GM19239 (cell line): ENCODE measurements at regions not wholly inside any gene's neighbourhood (a gene's known extent, or its start where the extent isn't known, plus 50 kb on each side); places are given as distances from the start of the nearest gene placed in this dataset.

ENCODE experiments used
- DNase-seq: peaks from one replicate; pipeline ENCODE4 v3.0.0; 2011; ENCODE audit warnings: low spot score; ENCODE audit not compliant: insufficient read length
- FAIRE-seq: peaks from 2 replicates; lab custom pipeline; 2011; peaks lifted over from hg19 to GRCh38; lab: Jason Lieb, UNC

DNA sequence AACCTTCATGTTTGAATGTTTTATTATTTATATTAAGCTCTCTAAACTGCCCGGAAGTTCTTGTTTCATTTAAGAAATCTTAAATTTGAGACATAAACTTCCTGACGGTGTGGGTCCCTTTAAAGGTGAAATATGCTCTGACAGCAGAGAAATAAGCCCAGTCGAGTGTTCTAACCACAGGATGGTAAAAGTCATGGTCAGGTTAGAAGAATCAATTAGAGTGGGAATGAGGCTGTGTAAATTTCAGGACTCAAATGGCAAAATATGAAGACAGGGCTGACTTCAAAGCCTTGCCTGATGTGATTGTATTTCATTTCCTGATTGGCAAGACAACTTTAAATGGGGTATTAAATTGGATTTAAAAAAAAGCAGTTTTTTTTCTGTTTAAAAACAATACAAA lies 432.9 kb upstream of the BRINP1 start:
- no peak for FAIRE-seq

DNA sequence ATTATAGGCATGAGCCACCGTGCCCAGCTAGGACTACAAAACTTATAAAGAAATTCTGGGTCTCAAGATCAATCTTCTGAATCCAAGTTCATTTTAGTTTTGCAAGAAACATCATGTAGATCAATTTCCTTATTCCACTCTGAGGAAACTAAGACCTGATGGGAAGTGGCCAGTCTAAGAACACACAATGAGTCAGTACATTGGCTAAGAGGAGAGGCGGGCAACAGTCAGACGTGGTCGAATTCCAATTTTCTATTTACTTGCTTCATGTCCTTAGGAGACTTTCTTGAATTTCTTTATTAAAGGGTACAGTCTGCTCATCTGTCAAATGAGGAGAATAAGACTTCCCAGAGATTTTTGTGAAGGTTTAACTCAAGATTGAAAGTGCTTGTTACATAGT lies 432.1 kb upstream of the BRINP1 start:
- no peak for FAIRE-seq
- no peak for DNase-seq

More for the DNA sequence above, 432.9 kb upstream of the BRINP1 start:
- DNase-seq: no peak

DNA sequence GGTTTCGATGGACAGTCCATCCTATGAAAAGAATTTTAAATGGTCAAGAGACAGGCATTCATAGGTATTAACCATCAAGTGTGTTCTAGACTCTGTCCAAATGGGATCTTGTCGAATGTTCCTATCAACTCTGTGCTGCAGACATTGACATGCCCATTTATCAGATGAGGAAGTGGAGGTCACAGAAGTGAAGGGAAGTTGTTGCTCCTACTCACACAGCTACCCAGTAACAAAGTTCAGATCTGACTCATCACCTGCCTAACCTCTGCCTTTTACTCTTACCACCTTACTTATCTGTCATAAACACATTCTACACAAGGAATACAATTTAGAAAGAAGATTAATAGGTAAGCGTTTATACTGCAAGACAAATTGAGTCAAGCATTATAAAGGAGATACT lies 426.2 kb upstream of the BRINP1 start:
- FAIRE-seq: no peak
- no peak for DNase-seq

DNA sequence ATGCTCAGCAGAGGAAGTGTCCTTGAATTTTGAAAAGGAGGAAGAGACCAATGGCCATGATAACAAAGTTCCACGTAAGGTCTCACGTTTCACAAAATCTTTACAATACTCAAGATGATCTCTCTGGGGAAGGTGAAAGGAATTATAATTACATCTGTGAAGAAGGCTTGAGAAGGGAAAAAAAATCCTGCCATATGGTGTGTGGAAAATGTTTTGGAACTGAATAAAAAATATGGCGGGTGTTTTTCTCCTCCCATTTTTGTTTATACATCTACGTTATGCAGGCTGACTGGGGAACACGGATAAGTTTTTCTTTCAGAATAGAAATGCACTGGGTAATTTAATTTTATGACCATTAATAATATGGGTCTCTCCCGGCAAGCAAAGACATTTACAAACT lies 425.6 kb upstream of the BRINP1 start:
- DNase-seq (no peak), FAIRE-seq (no peak)

DNA sequence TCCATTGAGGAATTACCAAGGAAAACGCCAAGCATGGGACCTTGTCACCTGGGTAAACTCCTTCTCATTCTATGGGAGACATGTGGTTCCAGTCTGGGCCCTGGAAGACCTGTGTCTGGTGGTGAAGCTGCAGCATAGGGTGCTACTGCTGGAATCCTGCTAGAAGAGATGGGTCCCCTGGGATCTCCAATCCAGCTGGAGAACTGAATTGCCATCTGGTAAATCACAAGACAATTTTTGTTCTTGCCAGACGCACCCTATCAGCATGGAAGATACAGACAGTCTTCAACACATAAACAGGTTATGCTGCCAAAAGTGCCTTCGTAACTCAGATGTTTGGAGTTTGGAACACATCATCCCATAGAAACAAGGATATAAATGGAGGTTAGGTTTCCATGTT lies 424.0 kb upstream of the BRINP1 start:
- no peak for FAIRE-seq
- DNase-seq: no peak

DNA sequence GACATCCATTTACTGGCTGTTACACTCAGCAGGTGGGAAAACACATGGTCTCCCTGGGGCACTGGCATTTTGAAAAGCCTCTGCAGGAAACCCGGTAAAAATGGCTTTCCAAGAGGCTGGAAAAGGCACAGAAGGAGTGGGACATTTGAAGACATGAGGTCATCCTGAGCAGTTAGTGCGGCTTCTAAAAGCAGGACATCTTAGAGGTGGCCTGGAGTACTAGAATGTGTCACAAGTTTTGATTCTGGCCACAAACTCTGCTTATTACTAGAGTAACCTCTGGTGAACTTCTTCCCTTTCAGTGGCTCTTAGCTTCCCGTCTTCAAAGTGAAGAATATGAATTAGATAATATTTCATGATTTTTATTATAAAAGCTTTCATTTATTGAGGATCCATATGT lies 423.0 kb upstream of the BRINP1 start:
- FAIRE-seq (no peak), DNase-seq (no peak)

DNA sequence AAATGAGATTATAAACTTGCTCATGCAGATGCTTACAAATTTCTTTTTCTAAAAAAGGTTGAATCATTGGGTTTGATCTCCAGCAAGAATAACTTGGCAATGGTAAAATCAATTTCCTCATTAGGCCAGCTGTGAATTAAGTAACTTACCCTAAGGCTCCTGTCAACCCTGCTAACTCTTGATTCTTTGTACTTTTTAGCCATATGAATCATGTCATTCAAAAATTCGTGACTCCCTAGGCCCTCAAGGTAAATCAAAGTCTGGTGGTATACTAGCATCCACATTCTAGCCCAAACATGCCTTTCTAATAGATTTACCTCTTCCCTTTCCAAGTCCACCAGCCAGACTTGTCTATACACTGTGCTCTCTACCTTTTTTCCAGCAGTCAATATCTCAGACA lies 420.8 kb upstream of the BRINP1 start:
- DNase-seq (no peak), FAIRE-seq (no peak)

DNA sequence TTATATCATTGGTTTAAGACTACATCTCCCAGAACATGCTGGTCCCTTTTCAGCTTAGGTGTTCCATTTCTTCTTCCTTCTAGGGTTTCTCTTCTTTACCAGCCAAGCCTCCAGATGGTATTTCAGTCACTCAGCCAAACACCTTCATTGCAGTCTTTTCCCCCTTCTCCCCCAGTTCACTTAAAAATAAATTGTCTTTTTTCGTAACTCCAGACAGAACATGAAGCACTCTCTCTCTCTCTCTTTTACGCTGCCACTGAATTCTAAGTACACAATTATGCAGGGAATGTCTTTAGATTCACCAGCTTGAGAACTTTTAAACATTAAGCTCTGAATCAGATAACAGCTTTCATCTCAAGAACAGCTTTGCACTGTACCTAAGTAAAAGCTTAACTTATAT lies 419.7 kb upstream of the BRINP1 start:
- FAIRE-seq: no peak
- no peak for DNase-seq

DNA sequence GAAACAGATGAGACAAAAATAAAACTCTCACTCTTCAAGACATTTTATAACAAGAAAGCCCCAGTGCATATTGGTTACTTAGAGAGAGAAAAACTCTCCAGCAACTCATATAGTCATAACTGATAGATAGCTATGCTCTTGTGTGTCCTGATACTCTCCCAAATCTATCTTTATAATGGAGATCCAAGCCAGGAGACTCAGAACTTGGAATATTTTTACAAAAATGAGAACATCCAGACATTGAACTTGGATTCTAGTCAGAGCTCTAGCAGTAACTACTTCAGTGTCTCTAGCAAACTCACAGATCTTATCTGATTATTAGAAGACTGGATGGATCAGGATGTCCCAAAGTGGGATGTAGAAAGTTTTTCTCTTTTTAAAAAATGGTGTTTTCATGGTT lies 412.7 kb upstream of the BRINP1 start:
- no peak for DNase-seq
- no peak for FAIRE-seq

DNA sequence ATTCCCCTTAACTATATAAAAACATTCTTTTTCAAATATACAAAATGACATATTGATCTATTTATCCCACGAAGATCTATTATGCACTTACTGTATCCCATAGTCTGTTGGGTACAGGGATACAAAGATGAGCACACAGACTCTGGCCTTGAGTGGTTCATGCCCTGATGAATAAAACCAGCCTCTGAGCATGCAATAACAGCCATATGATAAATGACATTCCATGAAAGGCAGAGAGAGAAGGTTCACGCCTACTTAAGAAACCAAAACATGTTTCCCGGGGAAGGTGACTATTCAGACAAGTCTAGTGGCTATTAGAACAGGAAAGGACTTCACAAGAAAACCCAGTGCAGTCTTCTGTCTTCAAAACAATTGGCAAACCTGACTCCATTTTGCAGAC lies 406.2 kb upstream of the BRINP1 start:
- FAIRE-seq: no peak
- no peak for DNase-seq

DNA sequence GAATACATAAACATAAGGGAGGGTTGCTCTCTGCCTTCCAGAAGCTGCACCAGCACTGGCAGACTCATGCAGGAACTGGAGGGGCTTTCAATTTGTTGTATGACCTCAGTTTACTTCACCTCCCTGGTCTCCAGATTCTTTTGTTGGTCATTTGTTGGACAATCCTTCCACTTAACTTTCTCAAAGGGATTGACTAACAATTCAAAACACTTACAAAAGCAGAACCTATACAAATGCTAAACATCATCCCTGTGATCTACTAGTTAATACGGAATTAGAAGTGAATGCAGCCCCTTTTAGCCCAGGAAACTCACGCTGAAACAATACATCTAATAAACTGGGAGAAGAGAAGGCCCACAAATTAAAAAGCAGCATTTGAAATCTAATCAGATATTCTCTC lies 404.6 kb upstream of the BRINP1 start:
- no peak for DNase-seq
- no peak for FAIRE-seq

DNA sequence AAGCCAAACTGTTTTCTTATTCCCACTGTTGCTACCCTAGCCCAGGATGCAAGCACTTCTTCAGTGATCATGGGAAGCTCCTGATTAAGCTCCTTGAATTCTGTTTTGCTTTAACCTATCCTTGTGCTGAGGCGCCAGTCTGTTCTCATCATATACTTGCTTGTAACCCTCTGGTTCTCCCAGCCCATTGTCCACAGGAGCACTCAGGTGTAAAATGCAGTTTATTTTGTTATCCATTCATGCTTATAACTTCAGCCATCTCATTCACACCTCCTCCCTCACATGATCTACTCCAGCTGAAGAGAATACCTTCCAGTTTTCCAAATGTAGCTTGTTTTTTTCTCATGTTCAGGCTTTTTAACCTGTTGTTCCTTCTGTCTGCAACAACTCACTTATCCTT lies 402.1 kb upstream of the BRINP1 start:
- DNase-seq: no peak

DNA sequence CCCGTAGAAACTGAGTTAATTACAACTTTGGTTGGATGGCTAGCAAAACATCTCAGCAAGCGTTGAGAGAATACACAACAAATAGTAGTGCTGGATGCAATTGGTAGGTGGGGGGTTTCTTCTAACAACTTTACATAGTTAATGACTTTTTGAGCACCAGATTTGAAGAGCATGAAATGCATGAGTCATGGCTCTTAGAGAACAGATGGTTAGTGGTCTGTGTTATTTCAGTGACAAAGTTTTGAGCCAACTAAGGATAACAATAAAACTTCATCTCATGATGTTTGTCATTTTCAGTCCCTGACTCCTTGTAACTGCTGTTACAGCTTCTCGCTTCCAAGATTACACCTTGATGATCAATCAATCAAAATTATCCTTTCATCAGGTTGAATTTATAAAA lies 399.0 kb upstream of the BRINP1 start:
- FAIRE-seq (no peak), DNase-seq (no peak)

More for the DNA sequence above, 402.1 kb upstream of the BRINP1 start:
- no peak for FAIRE-seq

DNA sequence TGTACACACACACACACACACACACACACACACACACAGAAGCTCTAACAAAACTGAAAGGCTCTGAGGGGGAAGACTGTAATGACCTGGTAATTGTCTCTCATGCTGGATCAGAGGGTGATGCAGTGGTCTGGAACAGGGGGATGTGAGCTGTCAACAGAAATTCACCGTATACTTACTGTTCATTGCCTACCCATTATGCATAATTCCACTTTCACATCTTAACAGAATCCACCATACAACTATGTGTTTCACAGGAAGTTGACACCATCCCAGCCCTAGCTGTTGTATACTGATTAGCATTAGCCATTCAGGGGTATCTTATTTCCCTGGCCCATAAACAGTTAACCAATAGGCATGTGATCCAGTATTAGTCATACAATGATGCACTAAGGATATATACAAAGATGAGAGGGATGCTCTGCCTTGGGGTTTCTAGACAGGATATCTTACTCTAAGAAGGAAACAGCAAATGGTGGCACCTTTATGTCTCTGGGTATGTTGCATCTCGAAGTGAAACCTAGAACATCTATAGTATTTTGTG lies 396.5 kb upstream of the BRINP1 start:
- DNase-seq (no peak), FAIRE-seq (no peak)

DNA sequence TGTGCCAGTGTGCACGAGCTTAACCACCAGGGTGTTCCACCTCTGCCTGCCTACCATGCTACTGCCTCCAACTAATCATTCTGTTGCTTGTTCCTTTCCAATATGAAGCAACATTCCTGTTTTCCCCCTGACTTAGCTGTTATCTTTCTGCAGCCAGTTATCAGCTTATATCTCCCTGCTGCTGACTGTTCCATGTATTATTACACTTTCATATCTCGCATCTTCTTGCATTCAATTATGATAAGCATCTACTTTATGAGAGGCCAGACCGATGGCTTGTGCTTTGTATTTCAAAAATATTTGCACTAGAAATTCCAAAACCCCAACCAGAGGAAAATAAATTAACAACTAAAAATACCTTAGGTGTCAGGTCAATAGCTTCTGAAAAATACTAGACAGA lies 394.0 kb upstream of the BRINP1 start:
- DNase-seq: no peak
- no peak for FAIRE-seq

DNA sequence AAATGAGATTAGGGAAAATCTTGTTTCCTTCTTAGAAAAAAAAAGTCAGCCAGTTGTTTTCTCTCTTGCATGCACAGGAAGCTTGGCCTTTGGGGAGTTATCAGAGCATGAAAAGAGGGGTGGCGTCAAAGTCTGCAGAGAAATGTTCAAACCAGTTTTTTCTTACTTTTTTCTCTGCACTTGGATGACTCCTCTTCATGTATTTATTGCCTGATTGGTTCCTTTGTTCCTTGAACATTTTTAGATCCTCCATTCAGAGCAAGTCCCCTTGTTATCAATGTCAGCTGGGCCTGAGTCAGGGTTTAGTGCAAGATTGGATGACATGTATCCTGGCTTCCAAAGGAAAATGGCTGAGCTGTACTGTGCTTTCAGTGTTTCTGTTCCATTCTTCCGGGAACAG lies 392.6 kb upstream of the BRINP1 start:
- no peak for DNase-seq
- FAIRE-seq: no peak

DNA sequence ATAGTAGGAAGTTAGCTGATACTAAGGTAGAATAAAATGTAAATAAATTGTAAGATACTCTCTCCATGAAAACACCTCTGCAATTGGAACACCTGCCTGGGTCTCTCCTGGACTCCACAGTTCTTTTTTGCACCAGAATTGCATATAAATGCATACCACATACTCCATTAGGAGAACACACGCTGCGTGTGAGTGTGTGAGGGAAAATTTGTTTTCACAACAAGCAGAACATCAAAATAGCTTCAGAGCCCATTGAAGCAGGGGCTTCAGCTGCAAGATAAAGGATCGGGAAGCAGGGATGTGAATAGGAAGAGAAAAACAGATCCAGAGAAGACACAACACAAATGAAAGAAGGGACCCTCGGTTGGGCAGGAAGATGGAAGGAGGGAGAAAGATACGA lies 389.8 kb upstream of the BRINP1 start:
- DNase-seq: no peak
- FAIRE-seq: no peak

DNA sequence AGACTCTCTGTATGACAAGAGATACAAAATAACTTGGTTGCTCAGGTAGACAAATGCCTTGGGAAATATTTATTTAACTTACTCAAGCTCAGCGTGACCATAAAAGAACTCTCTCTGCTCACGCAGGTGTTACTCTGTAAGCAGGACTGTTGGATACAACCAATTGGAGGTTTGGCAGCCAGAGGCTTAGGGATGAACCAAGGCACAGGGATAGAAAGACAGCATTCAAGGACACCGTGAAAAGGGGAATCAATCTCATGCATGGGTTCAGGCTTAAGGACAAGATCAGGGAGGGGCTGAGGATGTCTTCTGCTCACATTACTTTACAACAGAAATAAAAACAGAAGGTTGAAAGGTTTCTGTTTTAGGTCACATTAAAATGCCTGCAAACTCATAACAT lies 389.0 kb upstream of the BRINP1 start:
- FAIRE-seq (no peak), DNase-seq (no peak)

DNA sequence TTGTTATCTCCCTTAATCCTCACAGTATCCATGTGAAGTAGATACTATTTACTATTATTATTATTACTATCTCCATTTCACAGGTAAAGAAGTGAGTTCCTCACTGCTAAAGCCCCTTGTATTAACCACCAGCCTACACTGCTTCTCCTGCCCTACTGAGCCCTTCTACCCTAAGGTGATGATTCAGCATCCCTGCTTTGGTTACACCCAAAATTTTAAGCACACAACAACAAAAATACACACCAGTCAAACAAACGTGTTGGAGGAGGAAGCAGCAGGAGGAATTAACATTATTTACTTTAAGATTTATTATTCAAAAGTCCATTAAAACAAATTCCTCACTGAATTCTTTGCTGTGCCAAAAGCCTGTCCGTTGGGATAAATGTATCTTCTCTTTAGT lies 370.2 kb upstream of the BRINP1 start:
- DNase-seq (no peak), FAIRE-seq (no peak)

DNA sequence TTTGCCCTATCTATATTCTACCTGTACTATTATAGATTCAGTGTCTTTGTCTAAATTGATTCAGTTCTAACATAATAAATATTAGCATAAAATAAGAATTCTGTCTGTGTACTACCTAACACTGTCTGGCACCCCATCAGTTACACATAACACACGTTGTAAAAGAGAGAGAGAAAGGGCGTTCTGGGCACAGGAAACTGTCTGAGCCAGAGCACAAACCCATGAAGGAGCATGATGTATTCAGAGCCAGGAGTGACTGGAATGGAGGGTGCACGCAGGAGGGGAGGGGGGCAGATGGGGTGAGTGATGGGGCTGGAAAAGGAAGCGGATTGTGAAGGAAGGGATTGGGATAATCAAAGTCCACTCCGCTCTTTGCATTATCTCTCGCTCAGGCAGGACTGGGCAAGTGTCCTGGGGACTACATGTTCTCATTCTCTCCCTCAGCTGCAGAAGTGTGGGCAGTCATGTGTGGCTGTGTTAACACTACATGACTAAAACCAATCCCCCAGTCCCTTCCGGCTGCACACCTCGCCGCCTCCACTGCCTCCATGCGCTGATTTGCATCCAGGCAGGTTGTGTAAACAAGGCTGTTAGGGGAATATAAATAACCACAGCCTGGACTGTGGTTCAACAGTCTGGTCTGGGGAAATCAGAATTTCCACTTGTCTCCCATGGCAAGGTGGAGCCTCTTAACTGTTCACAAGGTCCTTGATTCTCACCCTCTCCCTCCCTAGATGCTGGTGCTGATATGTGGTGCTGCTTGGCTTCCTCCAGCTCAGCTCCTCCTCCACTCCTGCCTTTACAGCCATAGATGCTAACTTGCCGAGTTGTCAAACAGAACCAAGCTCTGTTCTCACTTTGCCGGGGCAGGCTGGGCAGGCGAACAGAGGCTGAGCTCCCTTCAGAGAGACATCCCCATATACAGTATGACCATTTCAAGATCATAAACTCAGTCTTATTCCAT lies 367.5 kb upstream of the BRINP1 start:
- FAIRE-seq (peak; percentile 73), DNase-seq (peak; percentile 16)

DNA sequence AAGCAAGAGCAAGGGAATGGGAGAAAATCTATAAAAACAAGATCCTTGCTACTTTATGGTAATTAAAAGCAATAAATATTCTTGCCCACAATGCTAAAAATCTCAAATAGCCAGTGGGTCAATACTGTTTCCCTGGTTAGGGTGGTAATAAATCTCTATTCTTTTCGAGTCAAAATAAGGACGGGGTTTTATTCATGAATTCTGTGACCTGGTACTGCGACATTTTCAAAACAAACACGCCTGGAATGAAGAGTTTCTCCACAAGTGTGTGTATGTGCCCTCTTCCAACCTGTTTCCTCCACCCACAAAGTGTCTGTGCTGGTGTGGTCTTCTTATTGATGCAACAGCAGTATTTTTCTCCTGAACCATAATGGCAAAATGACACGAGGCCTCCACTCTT lies 358.8 kb upstream of the BRINP1 start:
- no peak for DNase-seq
- FAIRE-seq: no peak

DNA sequence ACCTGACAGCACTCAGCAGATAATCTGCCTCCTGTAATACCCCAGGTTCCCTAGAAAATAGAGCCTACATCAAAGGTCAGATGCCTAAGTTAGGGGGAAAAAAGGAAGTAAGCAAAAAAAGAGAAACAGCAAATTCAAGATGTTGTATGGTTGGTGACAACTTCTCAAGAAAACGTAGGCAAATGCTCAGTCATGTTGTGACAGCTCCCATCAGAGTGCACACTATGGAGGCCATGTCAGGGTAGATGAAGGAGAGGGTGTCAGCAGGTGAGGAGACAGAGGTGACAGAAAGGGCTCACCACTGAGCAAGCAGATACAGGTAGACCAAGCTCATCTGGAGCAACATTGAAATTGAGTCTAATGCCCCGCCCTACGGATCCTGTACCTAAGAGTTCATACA lies 356.8 kb upstream of the BRINP1 start:
- no peak for FAIRE-seq

More for the DNA sequence above, 356.8 kb upstream of the BRINP1 start:
- DNase-seq: no peak
